Urinary bladder (tissue), 3 donors: ENCODE measurements at regions not wholly inside any gene's neighbourhood (a gene's known extent, or its start where the extent isn't known, plus 50 kb on each side); places are given as distances from the start of the nearest gene placed in this dataset.

Source experiments
- DNase-seq: peaks from one replicate; pipeline ENCODE4 v3.0.0-alpha.2; 2015; ENCODE audit errors: extremely low spot score
- H3K27ac ChIP-seq: one replicate; pipeline ENCODE4 v1.5.1; 2013; ENCODE audit warnings: low read depth, mild to moderate bottlenecking, moderate library complexity
- H3K36me3 ChIP-seq: one replicate; pipeline ENCODE4 v1.6.1; 2013; ENCODE audit warnings: mild to moderate bottlenecking, moderate library complexity; ENCODE audit not compliant: insufficient read depth
- H3K4me1 ChIP-seq: one replicate; pipeline ENCODE4 v1.6.1; 2013; ENCODE audit warnings: mild to moderate bottlenecking, moderate library complexity; ENCODE audit not compliant: insufficient read depth
- H3K4me3 ChIP-seq: one replicate; pipeline ENCODE4 v1.5.1; 2013; ENCODE audit warnings: low read depth, low read length
- WGBS: extraction: QIAGEN DNeasy Blood & Tissue Kit; methylation state at CpG from one replicate; pipeline ENCODE4 v1.1.7; 2013; 5-methylcytosine and 5-hydroxymethylcytosine counted together
- donor health status: healthy with polysubstance abuse.
- donor health status: healthy.

GRCh38 chr19:30172613-30173242 lies 199.5 kb upstream of the ZNF536 start:
- Histone ChIP-seq H3K27ac (no peak overlapping the region), H3K4me1 (no peaks in the 10 kb centered on the region), H3K36me3 (no peaks in the 10 kb centered on the region), H3K4me3 (no peak overlapping the region)
- WGBS, result 56% methylated on average over 8 of the region's 8 CpGs
- DNase-seq, result no peak

GRCh38 chr19:30173593-30174356 lies 198.4 kb upstream of the ZNF536 start:
- WGBS, result 77% methylated on average over 13 of the region's 13 CpGs

GRCh38 chr19:30174357-30174645 lies 197.9 kb upstream of the ZNF536 start:
- DNase-seq, result no peak
- Histone ChIP-seq H3K36me3 (no peaks in the 10 kb centered on the region), H3K27ac (no peak overlapping the region), H3K4me1 (no peaks in the 10 kb centered on the region), H3K4me3 (no peak overlapping the region)
- 80% methylated on average over 4 of the region's 4 CpGs for WGBS

More at GRCh38 chr19:30173593-30174356, 198.4 kb upstream of the ZNF536 start:
- no peak for DNase-seq
- H3K4me3 ChIP-seq, result no peak overlapping the region
- H3K27ac ChIP-seq, result no peak overlapping the region
- no peaks in the 10 kb centered on the region for H3K36me3 ChIP-seq
- no peaks in the 10 kb centered on the region for H3K4me1 ChIP-seq

GRCh38 chr19:30174791-30175190 lies 197.4 kb upstream of the ZNF536 start:
- no peaks in the 10 kb centered on the region for H3K4me1 ChIP-seq
- H3K36me3 ChIP-seq, result no peaks in the 10 kb centered on the region
- WGBS, result 74% methylated on average over 9 of the region's 9 CpGs
- no peak for DNase-seq
- no peak overlapping the region for H3K27ac ChIP-seq
- no peak overlapping the region for H3K4me3 ChIP-seq

- no peaks in the 10 kb centered on the region for H3K4me1 ChIP-seq
- no peak overlapping the region for H3K27ac ChIP-seq
- no peak for DNase-seq
- no peak overlapping the region for H3K4me3 ChIP-seq
- H3K36me3 ChIP-seq, result no peaks in the 10 kb centered on the region
- WGBS, result 95% methylated on average over 3 of the region's 3 CpGs
Observed at GRCh38 chr19:30175987-30176386, 196.2 kb upstream of the ZNF536 start.

GRCh38 chr19:30178721-30179402 lies 193.3 kb upstream of the ZNF536 start:
- no peak overlapping the region for H3K27ac ChIP-seq
- no peak overlapping the region for H3K4me3 ChIP-seq
- no peaks in the 10 kb centered on the region for H3K4me1 ChIP-seq
- WGBS, result 49% methylated on average over 4 of the region's 4 CpGs
- no peak for DNase-seq
- no peaks in the 10 kb centered on the region for H3K36me3 ChIP-seq

- no peak for DNase-seq
- H3K4me1 ChIP-seq, result no peaks in the 10 kb centered on the region
- H3K27ac ChIP-seq, result no peak overlapping the region
- no peak overlapping the region for H3K4me3 ChIP-seq
- H3K36me3 ChIP-seq, result no peaks in the 10 kb centered on the region
- WGBS, result 77% methylated on average over 1 of the region's 1 CpG
Observed at GRCh38 chr19:30180691-30181090, 191.5 kb upstream of the ZNF536 start.

- Histone ChIP-seq H3K36me3 (no peaks in the 10 kb centered on the region), H3K4me3 (no peak overlapping the region), H3K4me1 (no peaks in the 10 kb centered on the region), H3K27ac (no peak overlapping the region)
- 85% methylated on average over 3 of the region's 3 CpGs for WGBS
- no peak for DNase-seq
Observed at GRCh38 chr19:30183807-30184490, 188.2 kb upstream of the ZNF536 start.

GRCh38 chr19:30202060-30202600 lies 170.1 kb upstream of the ZNF536 start:
- no peak overlapping the region for H3K4me3 ChIP-seq
- no peaks in the 10 kb centered on the region for H3K4me1 ChIP-seq
- no peak for DNase-seq
- H3K36me3 ChIP-seq, result no peaks in the 10 kb centered on the region
- WGBS, result 83% methylated on average over 9 of the region's 9 CpGs
- no peak overlapping the region for H3K27ac ChIP-seq

- Histone ChIP-seq H3K27ac (no peak overlapping the region), H3K4me3 (no peak overlapping the region), H3K4me1 (no peaks in the 10 kb centered on the region), H3K36me3 (no peaks in the 10 kb centered on the region)
- DNase-seq, result no peak
- WGBS, result 94% methylated on average over 3 of the region's 3 CpGs
Observed at GRCh38 chr19:30204721-30205120, 167.5 kb upstream of the ZNF536 start.

GRCh38 chr19:30206187-30206586 lies 166.0 kb upstream of the ZNF536 start:
- no peaks in the 10 kb centered on the region for H3K4me1 ChIP-seq
- no peaks in the 10 kb centered on the region for H3K36me3 ChIP-seq
- no peak for DNase-seq
- no peak overlapping the region for H3K4me3 ChIP-seq
- 92% methylated on average over 6 of the region's 6 CpGs for WGBS
- H3K27ac ChIP-seq, result no peak overlapping the region

- Histone ChIP-seq H3K4me3 (no peak overlapping the region), H3K27ac (no peak overlapping the region), H3K4me1 (no peaks in the 10 kb centered on the region), H3K36me3 (no peaks in the 10 kb centered on the region)
- DNase-seq, result no peak
- 86% methylated on average over 6 of the region's 6 CpGs for WGBS
Observed at GRCh38 chr19:30207357-30207756, 164.8 kb upstream of the ZNF536 start.

GRCh38 chr19:30208436-30209060 lies 163.6 kb upstream of the ZNF536 start:
- no peak for DNase-seq
- no peaks in the 10 kb centered on the region for H3K36me3 ChIP-seq
- WGBS, result 69% methylated on average over 18 of the region's 18 CpGs
- no peak overlapping the region for H3K27ac ChIP-seq
- H3K4me3 ChIP-seq, result no peak overlapping the region
- H3K4me1 ChIP-seq, result no peaks in the 10 kb centered on the region
